ENCODE measurements at regions not wholly inside any gene's neighbourhood (a gene's known extent, or its start where the extent isn't known, plus 50 kb on each side); places are given as distances from the start of the nearest gene placed in this dataset.

GRCh38 chr18:59954241-59954640, 54.4 kb downstream of the PMAIP1 start:
- TF ChIP-seq CHD4 (IDR thresholded peaks at IDR 0.05; ENCODE audit: borderline replicate concordance, low read length) = no peak
- no peak for TF ChIP-seq ZNF121 (CRISPR knock-in tag; IDR thresholded peaks at IDR 0.05)
- no peak for TF ChIP-seq RXRB (CRISPR knock-in tag; IDR thresholded peaks at IDR 0.05; ENCODE audit: borderline replicate concordance)
- no peak for TF ChIP-seq SATB2 (CRISPR knock-in tag; IDR thresholded peaks at IDR 0.05)
- TF ChIP-seq CTCF (CRISPR knock-in tag; IDR thresholded peaks at IDR 0.05) = no peak
